ENCODE measurements at regions not wholly inside any gene's neighbourhood (a gene's known extent, or its start where the extent isn't known, plus 50 kb on each side); places are given as distances from the start of the nearest gene placed in this dataset.

GRCh38 chr16:8155275-8155674 lies 435.0 kb downstream of the TMEM114 start:
- no peak for TF ChIP-seq CTCF (IDR thresholded peaks at IDR 0.05; ENCODE audit: control insufficient read depth, insufficient read depth, low read depth, low read length, missing control alignments)
- DNase-seq (ENCODE audit: low read depth): no peak
- no peak overlapping the region for H3K4me3 ChIP-seq (ENCODE audit: control insufficient read depth, low read depth, low read length)

GRCh38 chr16:8146256-8147012 lies 443.9 kb downstream of the TMEM114 start:
- no peak for TF ChIP-seq CTCF (IDR thresholded peaks at IDR 0.05; ENCODE audit: control insufficient read depth, insufficient read depth, low read depth, low read length, missing control alignments)
- H3K4me3 ChIP-seq (ENCODE audit: control insufficient read depth, low read depth, low read length): no peak overlapping the region
- no peak for DNase-seq (ENCODE audit: low read depth)

GRCh38 chr16:8138666-8139065 lies 451.6 kb downstream of the TMEM114 start:
- DNase-seq (ENCODE audit: low read depth): no peak
- H3K4me3 ChIP-seq (ENCODE audit: control insufficient read depth, low read depth, low read length): no peak overlapping the region
- no peak for TF ChIP-seq CTCF (IDR thresholded peaks at IDR 0.05; ENCODE audit: control insufficient read depth, insufficient read depth, low read depth, low read length, missing control alignments)

- no peak for DNase-seq (ENCODE audit: low read depth)
- no peak for TF ChIP-seq CTCF (IDR thresholded peaks at IDR 0.05; ENCODE audit: control insufficient read depth, insufficient read depth, low read depth, low read length, missing control alignments)
- no peak overlapping the region for H3K4me3 ChIP-seq (ENCODE audit: control insufficient read depth, low read depth, low read length)
These were observed 452.7 kb downstream of the TMEM114 start for GRCh38 chr16:8137606-8138005.

GRCh38 chr16:8130197-8130596 lies 460.1 kb downstream of the TMEM114 start:
- no peak for TF ChIP-seq CTCF (IDR thresholded peaks at IDR 0.05; ENCODE audit: control insufficient read depth, insufficient read depth, low read depth, low read length, missing control alignments)
- H3K4me3 ChIP-seq (ENCODE audit: control insufficient read depth, low read depth, low read length): no peak overlapping the region
- no peak for DNase-seq (ENCODE audit: low read depth)

- H3K4me3 ChIP-seq (ENCODE audit: control insufficient read depth, low read depth, low read length): no peak overlapping the region
- no peak for DNase-seq (ENCODE audit: low read depth)
- no peak for TF ChIP-seq CTCF (IDR thresholded peaks at IDR 0.05; ENCODE audit: control insufficient read depth, insufficient read depth, low read depth, low read length, missing control alignments)
These were observed 463.2 kb downstream of the TMEM114 start for GRCh38 chr16:8127070-8127469.
